Uterus (tissue), 2 donors: ENCODE measurements at regions not wholly inside any gene's neighbourhood (a gene's known extent, or its start where the extent isn't known, plus 50 kb on each side); places are given as distances from the start of the nearest gene placed in this dataset.

ENCODE experiments used
- CTCF ChIP-seq, 4 experiments: fragments of 200-600 bp in 2 of 4; fragments of 450-650 bp in 2 of 4; sonication (generic) in 2 of 4; IDR thresholded peaks; one replicate each; pipeline ENCODE4 v1.5.1; 2016 to 2019; ENCODE audit warnings: antibody characterized with exemption in 4 of 4, mild to moderate bottlenecking in 2 of 4, moderate library complexity in 1 of 4
- POLR2A ChIP-seq, 2 donors: fragments of 450-650 bp; IDR thresholded peaks; one replicate each; pipeline ENCODE4 v1.6.1; 2016; ENCODE audit warnings: antibody characterized with exemption in 2 of 2, mild to moderate bottlenecking in 1 of 2, moderate library complexity in 1 of 2

GRCh38 chr4:32560306-32560705, 1840.1 kb downstream of the PCDH7 start:
- TF ChIP-seq CTCF (IDR thresholded peaks at IDR 0.05) (no peak), POLR2A (IDR thresholded peaks at IDR 0.05) (no peak)
